ENCODE measurements at regions not wholly inside any gene's neighbourhood (a gene's known extent, or its start where the extent isn't known, plus 50 kb on each side); places are given as distances from the start of the nearest gene placed in this dataset.

DNA sequence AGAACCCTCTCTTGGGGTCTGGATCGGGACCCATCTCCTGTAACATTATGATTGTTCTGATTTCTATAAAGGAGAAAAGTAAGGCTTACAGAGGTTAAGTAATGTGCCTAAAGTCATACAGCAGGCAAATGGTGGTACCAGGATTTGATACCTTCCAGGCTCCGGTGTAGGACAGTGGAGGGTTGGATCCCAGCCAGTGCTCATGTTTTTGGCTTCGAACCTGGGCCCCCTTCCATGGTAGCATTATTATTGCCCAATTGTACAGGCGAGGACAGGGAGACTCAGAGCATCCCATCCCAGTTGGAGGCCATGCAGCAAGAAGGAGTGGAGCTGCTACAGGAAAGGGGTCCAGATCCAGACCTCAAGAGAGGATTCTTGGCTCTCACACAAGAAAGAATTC lies 202.7 kb downstream of the TFAP2C start:
- FAIRE-seq (no peak), DNase-seq (ENCODE audit: low spot score) (no peak)

DNA sequence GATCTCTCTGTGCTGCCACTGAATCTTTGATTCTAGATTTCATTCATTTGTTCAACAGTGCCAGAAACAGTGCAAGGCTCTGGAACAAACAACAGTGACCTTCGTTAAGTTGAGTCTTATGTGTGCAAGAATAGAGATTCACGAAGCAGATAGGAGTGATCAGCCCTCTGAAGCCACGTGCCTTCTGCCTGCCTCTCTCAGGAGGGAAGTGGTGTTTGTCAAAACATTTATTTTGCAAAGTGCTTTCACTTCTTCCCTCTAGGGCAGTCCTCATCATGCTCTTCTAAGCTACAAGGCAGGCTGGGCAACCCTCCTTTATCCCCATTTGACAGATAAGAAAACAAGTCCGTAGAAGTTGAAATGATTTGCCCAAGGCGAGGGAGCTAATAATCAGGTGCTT lies 204.3 kb downstream of the TFAP2C start:
- no peak for DNase-seq (ENCODE audit: low spot score)
- FAIRE-seq: no peak

DNA sequence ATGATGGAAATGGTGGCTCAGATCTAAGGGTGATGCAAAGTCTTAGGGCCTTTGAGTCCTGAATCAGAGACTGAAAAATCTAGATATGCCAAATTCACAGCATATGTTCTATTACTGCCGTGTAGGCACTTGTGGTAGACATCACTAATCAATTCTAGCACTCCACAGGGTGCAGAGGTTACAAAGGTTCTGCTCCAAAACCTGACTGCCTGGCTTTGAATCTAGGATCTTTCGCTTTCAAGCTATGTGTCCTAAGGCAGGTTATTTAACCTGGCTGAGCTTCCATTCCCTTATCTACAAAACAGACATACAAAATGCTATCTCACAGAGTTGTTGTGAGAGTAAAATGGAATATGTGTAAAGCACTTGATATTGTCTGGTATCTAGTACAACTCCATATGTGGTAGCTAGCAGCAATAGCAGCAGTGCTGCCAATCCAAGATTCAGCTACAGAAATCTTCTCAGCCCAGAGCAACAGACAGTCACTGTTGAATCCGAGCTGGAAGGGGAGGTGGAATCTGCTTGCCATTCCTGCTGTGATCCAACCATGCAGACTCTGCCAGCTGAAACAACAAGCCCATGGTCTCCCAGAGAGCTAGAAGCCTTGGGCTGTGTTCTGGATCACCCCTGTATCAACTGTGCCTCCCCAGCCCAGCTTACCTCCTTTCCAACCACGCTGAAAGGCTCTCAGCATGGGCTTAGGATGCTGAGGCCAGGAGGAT lies 206.9 kb downstream of the TFAP2C start:
- FAIRE-seq: no peak
- no peak for DNase-seq (ENCODE audit: low spot score)

DNA sequence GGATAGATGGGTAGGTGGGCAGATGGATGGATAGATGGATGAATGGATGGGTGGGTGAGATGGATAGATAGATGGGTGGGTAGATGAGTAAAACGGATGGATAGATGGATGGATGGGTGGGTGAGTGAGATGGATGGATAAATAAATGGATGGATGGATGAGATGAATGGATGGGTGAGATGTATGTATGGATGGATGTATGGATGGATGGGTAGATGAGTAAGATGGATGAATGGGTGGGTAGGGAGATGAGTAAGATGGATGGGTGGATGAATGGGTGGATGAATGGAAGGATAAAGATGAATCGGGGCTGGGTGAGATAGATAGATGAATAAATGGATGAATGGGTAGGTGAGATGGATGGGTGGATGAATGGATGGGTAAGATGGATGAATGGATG lies 210.1 kb downstream of the TFAP2C start:
- peak; percentile 58 for FAIRE-seq
- DNase-seq (ENCODE audit: low spot score): no peak

DNA sequence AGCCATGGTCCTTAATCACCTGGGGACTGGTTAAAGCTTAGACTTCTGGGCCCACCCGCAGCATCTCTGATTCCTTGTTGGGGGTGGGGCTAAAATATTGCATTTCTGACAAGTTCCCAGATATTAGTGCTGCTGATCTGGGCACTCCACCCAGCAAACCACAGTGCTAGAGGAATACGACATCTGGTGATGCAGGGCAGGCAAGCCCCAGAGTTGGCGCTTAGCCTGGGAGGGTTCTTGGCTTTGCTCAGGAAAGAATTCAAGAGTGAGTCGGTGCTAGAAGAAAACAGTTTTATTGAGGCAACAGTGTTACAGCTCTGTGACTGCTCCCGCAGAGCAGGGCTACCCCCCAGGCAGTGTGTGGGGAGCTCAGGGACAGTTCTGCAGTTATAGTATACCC lies 210.7 kb downstream of the TFAP2C start:
- FAIRE-seq (no peak), DNase-seq (ENCODE audit: low spot score) (no peak)

DNA sequence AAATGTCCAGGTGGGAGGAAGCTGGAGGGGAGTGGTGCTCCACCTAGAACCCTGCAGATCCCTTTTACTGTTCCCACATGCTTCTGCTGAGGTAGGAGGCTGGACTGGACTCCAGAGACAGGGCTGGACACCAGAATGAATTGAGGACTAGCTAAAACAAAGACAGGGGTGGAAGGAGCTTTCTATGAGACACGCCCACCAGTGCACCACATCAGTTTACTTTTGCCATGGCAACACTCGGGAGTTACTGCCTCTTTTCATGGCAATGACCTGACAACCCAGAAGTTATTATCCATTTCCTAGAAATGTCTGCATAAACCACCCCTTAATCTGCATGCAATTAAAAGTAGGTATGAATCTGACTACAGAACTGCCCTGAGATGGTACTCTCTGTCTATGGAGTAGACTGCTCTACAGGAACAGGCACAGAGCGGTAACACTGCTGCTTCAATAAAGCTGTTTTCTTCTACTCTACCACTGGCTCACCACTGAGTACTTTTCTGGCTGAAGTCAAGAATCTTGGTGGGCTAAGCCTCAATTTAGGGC lies 211.7 kb downstream of the TFAP2C start:
- DNase-seq (ENCODE audit: low spot score): no peak
- no peak for FAIRE-seq

DNA sequence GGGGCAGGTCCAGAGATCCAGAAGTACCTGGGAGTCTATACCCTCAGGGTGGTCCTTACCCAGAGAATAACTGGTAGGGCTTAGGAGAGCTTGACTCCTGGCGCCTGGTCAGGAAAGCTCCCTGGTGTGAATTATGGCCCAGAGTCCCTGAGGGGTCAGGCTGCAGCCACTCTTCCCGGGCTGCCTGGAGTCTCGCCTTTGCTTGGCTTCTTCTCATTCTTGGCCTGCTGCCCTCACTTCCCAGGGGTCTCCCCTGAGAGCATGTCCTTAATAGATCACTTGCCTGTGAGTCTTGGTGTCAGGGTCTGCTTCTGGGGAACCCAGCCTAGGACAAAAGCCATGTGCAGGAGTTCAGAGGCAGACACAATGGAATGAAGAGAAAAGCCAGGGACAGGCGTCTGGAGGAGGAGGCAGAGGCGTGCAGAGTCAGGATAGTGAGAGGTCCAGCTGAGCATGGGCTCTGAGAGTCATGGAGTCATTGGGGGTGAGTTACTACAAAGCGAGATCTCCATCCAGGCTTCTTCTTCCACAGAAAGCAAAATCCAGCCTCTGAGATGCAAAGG lies 212.3 kb downstream of the TFAP2C start:
- FAIRE-seq (no peak), DNase-seq (ENCODE audit: low spot score) (no peak)

DNA sequence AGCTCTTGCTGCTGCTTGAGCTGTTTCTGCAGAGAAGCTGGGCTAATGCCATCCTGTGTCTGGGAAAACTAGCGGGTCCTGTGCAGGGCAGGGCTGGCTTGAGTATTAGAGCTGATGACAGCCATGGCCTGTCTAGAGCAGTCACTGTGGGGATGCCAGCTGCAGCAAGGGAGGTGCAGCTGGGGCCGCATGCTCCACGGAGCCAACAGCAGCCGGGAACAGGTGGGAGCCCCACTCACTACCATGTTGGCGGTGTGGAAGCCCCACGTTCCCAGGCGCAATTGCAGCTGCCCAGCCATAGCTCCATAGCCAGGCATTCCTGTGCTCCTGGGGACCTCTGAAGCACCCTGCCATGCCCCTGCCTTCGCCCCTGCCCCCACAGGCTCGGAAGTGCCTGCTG lies 212.9 kb downstream of the TFAP2C start:
- no peak for DNase-seq (ENCODE audit: low spot score)
- no peak for FAIRE-seq

DNA sequence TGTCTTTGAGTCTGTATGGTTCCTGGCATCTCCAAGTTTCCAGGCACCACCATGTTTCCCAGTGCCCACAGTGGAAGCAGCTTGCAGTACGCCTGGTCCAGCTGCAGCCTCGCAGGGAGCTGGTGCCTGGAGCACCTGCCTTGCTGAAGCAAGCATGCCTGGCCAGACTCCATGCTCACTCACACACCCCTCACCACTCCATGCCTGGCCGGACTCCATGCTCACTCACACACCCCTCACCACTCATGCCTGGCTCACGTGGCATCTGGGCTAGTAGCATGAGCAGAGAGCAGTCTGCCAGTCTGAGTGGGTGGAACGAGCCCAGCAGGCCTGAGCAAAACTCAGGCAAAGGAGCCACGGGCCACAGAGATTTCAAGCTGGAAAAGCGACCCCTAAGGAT lies 214.3 kb downstream of the TFAP2C start:
- FAIRE-seq: peak; percentile 30
- no peak for DNase-seq (ENCODE audit: low spot score)

DNA sequence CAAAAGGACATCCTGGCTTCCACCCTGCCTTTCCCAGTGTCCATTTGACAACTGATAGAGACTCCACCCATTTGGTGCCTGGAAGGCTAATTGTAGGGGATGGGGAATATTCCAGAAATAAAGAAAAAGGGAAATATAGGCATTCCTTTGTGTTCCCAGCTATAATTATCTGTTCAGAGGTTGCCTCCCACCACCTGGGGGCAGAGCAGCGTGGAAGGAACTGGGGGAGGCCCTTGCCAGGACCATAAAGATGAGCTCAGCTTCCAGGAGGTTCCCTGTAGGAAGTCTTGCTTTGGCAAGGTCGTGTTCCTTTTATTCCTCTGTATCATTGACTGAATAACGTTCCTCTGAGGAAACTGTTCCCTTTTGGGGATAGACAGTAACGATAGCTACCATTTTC lies 214.7 kb downstream of the TFAP2C start:
- FAIRE-seq: no peak
- DNase-seq (ENCODE audit: low spot score): no peak

DNA sequence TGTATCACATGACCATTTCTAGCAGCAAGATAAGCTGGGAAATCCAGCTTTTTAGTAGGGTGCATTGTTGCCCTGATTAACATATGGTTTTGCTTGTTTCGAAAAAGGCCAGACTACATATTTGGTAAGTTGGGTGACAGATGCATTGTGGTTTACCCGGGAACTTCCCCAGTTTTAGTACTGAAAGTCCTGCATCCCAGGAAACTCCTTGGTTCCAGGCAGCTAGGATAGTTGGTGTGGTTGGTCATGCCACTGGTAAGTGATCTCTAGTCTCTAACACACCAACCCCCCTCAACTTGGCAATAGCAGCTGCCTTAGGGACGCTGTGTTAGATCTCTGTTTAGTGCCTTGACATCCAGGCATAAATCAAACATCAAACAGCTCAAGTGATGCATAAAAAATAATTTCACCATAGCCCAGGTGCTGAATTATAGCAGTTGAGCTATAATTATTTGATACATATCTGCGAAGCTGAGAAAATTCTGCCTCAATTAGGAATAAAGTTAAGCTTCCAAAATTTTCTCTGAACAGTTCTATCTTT lies 216.5 kb downstream of the TFAP2C start:
- FAIRE-seq: no peak
- no peak for DNase-seq (ENCODE audit: low spot score)

DNA sequence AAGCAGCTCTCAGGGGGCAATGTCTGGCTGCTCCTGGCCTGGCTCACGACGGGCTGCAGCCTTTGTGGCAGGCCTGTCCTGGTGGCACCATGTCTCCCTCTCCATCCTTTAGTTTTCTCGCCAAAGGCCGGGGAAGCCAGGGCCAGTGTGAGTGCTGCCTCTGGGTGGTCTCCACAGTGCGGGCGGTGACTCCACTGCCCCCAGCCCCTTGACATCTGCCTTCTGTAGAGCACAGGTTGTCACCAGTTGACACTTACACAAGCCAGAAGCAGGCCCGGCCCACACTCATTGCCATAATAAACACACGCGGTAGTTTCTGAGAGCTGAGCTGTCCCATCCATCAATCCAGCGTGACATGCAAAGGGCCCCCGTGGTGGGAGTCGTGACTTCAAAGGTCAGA lies 219.5 kb downstream of the TFAP2C start:
- DNase-seq (ENCODE audit: low spot score) (no peak), FAIRE-seq (no peak)

DNA sequence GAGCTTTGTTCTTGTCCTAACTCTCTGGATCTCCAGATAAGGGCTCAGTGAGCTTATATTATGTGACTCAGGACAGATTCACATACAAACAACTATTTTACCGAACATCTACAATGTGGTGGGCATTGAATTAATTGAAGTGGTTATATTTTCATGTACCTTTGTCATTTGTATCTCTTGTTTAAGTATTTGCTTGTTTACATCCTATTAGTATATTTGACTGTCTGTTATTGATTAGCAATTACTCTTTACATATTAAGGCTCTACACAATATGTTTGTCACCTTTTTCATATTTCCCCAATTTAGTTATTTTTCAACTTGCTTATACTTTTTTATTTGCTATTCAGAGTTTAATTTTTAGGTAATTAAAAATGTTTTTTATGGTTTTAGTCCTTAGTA lies 222.4 kb downstream of the TFAP2C start:
- no peak for DNase-seq (ENCODE audit: low spot score)
- FAIRE-seq: peak; percentile 32

DNA sequence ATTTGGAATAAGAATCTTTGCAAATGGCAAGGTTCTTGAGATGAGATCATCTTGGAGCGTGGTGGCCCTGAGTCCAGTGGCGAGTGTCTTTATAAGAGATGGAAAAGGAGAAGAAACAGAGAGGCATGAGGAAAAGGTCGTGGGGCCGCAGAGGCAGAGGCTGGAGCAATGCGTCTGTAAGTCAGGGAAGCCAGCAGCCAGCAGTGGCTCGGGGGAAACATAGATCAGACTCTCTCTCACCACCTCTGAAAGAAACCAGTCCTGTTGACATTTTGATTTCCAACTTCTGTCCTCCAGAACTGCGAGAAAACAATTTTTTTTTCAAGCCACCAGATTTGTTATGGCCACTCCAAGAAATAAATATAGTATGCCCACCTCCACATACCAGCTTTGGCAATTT lies 226.6 kb downstream of the TFAP2C start:
- DNase-seq (ENCODE audit: low spot score) (no peak), FAIRE-seq (no peak)

DNA sequence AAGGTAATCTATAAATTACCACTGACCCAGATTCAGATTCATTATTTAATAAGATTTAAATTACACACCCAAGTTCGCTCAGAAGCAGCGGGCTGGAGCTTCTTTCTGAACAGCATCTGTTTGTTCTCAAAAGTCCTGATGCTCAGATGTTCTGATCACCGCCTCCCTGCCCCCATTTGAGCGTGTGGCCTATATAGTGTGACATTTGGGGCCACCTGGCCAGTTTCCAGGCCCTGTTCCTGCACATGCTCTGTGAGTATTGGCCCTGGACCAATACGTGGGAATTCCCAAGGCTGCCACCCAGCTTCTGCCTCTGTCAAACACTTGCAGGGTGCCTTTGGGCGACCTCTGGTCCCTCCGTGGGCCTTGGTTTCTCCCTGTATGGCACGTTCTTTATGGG lies 228.8 kb downstream of the TFAP2C start:
- DNase-seq (ENCODE audit: low spot score) (no peak), FAIRE-seq (no peak)

DNA sequence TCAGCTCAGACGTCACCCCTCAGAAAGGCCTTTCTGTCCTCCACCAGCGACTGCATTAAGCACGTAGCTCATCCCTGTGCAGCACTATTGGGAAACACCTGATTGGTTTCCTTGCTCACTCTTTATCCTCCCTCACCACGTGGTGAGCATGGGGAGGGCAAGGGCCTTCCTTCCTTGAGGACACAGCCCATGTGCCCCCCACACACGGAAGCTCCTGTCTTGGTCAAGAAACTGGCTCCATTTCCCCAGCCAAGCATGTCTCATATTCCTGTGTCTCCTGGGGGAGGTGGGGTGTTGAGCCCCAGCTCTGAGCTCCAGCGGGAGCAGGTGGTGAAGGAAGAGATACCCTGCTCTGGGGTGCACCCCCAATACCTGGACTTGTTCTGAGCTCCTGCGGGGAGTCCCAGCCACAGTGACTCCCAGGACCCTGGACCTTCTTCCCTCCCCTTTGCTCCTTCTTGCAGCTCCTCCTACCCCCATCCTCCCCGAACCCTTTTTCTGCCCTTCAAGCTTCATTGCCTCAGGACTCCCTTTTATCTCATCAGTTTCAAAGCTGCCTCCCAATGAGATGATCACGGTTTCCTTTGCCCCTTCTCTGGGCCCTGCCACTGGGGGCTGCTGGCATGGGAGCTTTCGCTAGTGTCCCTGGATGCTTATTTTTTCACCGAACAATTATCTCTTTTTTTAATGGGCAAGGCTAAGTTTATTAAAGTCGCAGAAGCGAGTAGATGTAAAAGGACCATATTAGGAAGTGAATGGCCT lies 230.1 kb downstream of the TFAP2C start:
- DNase-seq (ENCODE audit: low spot score): no peak
- FAIRE-seq: no peak

DNA sequence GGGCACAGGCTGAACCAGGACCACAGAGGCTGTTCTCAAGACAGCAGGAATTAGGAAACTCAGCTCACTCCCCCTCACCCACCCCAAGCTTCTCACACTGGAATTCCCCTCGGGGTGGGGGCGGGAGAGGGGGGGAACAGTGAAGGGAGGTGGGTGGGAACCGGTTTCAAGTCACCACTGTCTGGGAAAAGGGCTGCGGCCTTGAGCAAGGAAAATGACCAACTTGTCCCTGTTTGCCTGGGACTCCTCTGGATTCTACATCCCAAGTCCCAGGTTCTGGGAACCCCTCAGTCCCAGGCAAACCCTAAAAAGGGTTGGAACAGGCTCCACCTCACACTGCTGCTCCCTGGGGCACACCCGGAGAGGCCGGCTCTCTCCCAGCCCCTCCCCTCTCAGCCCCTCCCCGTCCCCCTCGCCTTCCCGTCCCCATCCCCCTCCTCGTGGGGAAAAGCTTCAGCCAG lies 230.7 kb downstream of the TFAP2C start:
- FAIRE-seq: no peak
- no peak for DNase-seq (ENCODE audit: low spot score)

DNA sequence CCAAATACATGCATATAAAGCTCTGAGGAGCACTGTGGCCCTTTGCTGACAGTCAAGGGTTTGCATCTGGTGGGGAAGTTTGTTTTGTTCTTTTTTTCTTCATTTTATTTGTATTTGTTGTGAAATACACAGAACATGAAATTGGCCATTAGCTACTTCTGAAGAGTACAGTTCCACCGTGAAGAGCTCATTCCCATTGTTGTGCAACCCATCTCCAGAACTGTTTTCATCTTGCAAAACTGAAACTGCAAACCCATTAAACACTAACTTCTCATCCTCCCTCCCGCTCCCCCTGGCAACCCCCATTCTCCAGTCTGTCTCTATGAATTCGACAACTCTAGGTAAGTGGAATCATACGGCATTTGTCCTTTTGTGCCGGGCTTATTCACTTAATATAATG lies 231.3 kb downstream of the TFAP2C start:
- no peak for FAIRE-seq
- no peak for DNase-seq (ENCODE audit: low spot score)

DNA sequence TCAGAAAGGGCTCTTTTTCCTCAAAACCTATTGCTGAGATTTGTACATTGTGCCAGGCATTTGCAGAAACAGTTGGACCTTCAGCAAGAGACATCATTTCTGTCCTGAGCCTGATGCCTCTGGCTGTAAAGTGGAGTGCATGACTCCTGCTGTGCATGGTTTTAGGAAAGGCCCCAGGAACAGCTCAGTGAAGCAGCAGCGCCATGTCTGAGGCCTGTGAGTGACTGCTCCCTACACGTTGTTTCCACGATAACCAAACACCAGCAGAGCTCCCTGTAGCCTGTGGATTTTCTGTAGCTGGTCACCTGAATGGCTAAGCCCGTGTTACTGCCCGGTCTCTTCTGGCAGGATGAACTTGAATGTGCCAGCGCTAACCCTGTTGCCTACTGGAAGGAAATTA lies 232.5 kb downstream of the TFAP2C start:
- no peak for DNase-seq (ENCODE audit: low spot score)
- no peak for FAIRE-seq

DNA sequence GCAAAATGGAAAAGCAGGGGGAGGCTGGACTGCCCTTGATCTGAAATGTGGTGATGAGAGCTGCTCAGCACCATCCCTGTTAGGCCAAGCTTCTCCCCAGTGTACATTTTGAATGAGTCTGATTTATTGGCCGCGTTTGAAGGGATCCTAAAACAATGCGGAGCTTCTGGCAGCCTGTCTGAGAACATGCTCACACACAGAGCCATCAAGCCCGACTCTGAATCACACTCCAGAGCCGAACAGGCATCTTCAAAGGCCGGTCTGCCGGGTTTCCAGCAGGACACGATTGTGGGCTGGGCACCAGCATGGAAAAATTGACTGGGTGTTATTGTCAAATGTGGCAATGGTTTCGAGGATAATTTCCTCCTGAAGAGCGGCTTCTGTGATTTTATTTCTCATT lies 235.9 kb downstream of the TFAP2C start:
- DNase-seq (ENCODE audit: low spot score) (no peak), FAIRE-seq (no peak)

DNA sequence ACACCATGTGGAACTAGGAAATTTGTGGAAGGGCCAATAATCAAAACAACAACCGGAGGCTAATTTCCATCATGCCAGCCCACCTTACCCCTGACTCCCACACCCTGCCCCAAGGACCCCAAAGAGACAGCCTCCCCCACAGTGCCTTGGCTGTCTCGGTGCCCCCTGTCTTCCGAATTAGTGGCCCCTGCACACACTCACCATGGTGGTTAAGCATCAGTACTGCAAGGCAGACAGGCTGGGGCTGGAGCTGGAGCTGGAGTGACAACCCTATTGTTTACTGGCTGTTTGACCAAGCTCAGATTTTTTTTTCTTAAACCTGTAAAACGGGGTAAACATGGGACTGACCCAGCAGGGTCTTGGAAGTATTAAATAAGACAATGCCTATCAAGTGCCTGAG lies 238.0 kb downstream of the TFAP2C start:
- DNase-seq (ENCODE audit: low spot score): no peak
- FAIRE-seq: no peak

DNA sequence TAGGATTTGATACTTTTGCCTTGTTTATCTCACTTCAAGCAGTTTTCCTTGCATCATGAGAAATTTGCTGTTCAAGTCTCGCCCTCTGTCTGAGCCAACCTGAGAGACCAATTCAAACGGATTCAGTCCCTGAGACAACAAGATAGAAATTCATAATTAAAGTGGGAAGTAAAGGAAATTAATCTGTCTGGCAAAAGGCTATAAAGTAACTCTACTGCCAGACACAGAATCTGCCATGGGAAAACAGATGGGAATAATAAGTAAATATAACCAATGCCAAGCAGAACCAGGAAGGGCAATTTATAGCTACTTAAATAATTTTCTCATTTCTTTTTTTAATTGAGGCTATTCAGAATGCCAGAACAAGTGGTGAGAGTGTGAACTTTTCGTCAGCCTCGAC lies 239.6 kb downstream of the TFAP2C start:
- FAIRE-seq: no peak
- DNase-seq (ENCODE audit: low spot score): no peak
